Fibroblast of upper back skin (primary cell): ENCODE measurements at regions not wholly inside any gene's neighbourhood (a gene's known extent, or its start where the extent isn't known, plus 50 kb on each side); places are given as distances from the start of the nearest gene placed in this dataset.
"Not testable (repeated sequence)": the region's sequence is repeated elsewhere in the genome, so short reads cannot be mapped to it uniquely, and the experiment has no call there.

Experiments used
- DNase-seq: peaks from one replicate; pipeline ENCODE4 v3.0.0-alpha.2; 2013

DNA sequence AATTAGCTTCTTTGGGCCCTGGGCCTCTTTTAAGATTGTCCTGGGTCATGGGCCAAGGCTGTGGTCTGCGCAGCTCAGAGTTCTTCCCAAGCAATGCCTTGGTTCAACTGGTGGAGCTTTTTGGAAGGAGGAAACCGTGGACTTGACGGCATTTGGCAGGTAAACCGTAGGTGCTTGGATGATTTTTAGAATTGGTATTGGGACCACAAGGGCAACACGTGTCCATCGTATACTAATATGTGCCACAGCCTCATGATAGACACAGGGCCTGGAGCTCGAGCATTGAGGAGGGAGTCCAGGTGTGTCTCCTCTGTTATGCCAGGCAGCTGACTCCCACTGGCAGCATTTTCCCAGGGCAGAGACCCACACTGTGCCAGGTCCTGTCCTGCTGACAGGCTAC is 120.9 kb upstream of the PITX1 start:
- no peak for DNase-seq

DNA sequence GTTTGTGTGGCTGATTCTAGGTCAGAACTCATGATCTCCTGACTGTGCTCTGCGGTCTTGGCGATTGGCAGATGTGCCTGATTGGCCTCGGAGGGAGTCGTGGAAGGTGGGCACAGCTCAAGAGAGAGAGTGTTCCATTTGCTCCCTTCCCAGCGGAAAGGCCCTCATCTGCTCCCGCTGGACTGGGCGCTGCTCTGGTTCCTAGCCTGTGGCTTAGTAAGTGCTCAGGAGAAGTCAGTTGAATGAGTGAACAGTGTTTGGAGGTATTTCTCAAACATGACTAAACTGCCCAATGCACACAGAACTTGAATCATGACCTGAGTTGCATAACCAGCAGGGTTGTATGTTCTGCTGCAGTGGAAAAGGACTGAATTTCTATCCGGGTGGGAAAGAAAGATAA is 120.2 kb upstream of the PITX1 start:
- DNase-seq, result no peak

GRCh38 chr5:135153661-135154060 is 119.6 kb upstream of the PITX1 start:
- no peak for DNase-seq

GRCh38 chr5:135153259-135153658 is 119.2 kb upstream of the PITX1 start:
- no peak for DNase-seq

DNA sequence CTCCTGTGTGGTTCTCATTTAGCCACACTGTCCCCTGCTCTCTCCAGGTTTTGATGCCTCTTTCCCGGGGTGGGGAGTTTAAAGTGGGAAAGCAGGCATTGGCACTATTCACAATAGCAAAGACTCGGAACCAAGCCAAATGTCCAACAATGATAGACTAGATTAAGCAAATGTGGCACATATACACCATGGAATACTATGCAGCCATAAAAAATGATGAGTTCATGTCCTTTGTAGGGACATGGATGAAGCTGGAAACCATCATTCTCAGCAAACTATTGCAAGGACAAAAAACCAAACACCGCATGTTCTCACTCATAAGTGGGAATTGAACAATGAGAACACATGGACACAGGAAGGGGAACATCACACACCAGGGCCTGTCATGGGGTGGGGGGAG is 117.6 kb upstream of the PITX1 start:
- DNase-seq, result not testable (repeated sequence)

DNA sequence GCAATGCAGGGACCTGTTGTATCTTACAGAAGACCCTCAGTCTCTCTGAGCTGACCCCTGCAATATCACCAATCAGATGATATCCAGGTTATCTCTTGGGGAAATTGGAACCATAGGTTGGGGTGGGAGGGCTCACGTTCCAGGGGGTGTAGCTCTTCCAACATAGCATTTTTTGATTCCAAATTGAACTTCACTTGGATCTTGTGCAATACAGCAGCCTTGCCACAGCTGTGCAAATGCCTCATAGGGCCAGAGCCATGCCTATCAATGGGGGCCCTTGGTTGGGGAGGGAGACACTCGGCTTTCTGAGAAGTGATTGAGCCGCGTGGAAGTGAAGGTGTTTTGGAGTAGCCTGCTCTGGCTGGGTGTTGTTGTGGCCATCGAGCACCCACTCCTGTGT is 117.2 kb upstream of the PITX1 start:
- no peak for DNase-seq

DNA sequence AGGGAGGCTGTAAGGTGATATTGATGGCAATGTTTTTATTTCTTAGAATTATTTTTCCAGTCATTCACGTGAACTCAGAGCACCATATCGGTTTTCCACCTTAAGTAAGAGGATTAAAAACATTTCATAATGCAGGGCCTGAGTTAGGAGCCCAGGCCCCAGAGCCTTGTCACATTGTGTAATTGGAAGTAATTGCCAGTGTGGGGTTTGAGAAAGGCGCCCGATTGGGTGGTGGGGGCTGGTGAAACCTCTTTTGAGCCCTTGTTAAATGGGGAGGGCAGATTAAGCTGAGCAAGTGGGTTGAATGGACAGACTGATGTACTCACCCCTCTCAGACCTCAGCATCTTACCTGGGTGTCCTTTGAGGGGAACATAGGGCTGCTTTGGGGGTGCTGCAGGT is 116.7 kb upstream of the PITX1 start:
- DNase-seq, result no peak

- DNase-seq, result no peak
These were observed 116.1 kb upstream of the PITX1 start for GRCh38 chr5:135149956-135150723.

DNA sequence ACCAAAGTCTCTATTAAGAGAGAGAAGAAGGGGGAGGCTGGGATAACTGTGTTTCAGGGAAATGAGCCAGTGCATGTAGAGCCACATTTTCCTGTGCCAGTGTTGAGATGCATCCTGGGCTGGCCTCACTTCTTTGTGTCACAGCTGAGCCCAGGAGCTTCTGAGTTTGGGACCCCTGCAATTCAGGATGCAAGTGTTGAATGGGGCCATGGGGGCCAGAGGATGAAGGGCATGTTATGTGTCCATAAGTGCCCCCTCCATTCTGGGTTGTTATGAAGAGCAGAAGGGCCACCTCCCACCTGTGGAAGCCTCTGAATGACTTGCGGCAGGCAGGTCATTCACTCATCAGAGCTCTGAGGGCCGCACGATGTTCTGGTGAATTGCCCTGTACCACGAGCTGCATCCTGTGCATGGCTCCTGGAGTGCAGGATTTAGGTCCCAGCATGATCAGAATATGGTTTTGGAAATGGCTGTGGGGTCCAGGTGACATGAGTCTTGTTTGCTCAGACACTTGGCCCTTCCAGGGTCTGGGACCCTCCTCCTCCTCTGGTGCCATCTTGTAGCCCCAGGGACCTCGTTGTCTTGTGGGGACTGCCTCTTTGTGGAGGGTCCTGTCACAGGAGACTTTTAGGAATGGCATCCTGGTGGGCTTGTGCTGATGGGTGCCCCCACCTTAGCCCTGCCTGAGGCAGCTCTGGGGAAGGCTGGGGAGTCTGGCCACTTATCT is 115.4 kb upstream of the PITX1 start:
- DNase-seq, result no peak

DNA sequence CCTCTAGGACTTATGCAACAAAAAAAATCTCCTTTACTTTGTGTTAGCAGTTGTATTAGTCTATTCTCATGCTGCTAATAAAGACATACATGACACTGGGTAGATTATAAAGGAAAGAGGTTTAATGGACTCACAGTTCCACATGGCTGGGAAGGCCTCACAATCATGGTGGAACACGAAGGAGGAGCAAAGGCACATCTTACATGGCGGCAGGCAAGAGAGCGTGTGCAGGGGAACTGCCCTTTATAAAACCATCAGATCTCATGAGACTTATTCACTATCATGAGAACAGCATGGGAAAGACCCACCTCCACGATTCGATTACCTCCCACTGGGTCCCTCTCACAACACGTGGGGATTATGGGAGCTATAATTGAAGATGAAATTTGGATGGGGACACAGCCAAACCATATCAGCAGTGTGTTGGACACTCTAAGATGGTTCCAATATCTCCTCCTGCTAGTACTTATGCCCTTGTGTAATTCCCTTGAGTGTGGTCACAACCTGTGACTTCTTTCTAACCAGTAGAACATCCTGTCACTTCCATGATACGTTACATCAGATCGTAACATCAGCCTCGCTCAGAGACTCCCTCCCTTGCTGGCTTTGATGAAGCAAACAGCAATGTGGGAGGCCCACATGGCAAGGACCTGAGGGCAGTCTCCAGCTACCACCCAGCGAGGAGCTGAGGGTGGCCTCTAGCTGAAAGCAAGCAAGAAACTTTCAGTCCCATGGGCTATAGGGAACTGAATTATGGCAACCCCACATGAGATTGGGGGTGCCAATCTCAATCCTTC is 113.5 kb upstream of the PITX1 start:
- DNase-seq, result no peak

- no peak for DNase-seq
These were observed 112.0 kb upstream of the PITX1 start for GRCh38 chr5:135145985-135146384.

DNA sequence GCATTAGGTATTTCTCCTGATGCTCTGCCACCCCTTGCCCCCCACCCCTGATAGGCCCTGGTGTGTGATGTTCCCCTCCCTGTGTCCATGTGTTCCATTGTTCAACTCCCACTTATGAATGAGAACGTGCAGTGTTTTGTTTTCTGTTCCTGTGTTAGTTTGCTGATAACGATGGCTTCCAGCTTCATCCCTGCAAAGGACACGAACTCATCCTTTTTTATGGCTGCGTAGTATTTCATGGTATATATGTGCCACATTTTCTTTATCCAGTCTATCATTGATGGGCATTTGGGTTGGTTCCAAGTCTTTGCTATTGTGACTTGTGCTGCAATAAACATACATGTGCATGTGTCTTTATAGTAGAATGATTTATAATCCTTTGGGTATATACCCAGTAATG is 109.7 kb upstream of the PITX1 start:
- not testable (repeated sequence) for DNase-seq

DNA sequence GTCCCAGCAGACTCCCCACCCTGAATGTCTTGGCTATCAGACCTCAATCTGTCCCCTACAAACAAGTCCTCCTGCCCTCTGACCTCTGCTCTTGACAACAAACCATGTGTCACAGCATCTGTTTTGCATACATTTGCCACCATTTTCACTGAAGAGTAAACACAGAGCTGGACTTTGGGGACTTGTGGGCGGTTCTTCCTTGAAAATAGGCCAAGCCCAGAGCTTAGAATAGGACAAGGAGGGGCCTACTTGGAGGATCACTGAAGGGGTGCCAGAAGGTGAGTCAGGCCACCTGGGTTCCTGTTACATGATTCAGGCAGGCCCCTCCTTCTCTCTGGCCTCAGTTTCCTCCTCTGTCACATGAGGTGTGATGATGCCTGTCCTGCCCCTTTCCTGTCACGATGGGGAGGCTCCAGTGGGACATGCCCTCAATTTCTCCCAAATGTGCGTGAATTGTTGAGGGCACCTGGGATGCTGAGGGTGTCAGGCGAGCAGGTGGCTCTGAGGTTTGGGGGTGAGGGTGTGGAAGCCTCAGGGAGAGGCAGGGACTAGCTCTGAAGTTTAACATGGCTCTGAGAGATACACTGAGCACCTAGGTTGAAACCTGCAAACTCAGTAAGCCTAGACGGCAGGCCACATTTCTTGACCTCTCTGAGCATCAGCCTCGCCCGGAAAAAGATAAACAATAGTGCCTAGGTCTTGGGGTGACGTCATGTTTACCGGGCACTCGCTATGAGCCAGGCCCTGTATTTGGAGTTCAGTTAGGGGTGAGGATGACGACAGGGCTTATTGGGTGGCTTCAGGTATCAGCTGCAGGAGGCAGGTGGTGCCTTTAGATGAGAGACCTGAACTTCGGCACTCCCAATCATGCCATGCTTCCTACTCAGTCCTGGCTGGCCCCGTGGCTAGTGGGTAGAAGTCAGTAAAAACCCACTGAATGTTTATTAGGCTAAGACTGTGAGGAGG is 107.6 kb upstream of the PITX1 start:
- no peak for DNase-seq

DNA sequence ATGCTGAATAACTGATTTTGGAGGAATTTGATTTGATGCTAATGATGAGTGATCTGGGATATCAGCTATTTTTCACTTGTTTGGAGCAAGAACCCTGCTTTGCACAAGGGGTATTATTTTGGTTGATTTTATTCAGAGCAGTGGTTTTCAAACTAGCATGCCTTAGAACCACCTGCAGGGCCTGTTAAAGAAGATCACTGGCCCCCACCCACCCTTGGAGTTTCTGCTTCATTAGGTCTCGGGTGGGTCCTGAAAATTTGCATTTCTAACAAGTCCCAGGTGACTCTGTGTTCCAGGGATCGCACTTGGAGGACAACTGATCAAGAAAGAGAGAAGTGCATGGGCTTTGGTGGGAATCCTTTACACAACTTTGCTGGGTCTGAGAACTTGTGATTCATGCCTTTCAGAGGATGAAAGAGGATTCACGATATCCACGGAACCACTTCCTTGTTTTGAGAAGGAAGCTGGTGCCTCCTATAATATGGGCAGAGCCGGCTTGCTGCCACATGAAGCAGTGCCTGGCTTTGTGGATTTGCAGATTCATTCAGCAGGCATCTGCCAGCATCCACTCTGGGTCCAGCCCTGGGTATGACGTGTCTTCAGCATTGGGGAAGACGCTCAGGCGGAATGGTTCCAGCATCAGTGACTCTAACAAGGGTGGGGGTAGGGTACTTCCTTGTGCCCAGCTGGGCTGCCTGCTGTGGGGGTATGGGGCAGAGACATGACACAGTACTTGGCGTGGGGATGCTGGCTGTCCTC is 106.6 kb upstream of the PITX1 start:
- DNase-seq, result peak; percentile 59

DNA sequence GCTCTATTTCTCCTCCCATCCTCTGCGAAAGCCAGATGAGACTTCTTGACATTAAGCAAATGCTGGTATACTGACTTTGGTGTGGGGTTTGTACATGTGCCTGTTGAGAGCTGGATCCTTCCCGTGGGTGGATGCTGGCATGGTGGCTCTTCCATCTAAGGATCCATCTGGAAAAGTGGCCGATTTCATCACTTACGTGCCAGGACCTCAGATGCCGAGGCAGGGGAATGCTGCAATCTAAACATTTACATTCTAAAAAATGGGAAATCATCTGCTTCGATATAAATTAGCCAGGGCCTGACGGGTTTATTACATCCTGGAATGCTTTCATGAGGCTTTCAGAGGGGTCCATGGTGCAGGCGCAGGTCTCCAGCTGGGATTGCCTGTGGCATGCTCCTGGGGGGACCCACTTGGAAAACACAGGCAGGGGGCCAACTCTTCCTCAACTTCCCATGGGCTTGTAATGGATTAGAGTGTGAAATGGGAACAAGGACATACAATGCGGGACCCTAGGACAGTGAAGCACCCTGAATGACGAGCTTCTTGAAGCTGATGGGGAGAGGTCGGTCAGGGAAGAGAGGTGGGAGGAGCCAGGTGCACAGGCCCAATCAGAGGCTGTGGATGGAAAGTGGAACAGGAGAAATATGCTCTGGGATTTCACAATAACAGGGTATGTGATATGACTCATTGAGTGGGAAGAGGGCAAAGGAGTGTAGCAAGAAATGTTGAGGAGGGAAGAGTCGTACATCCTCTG is 105.5 kb upstream of the PITX1 start:
- DNase-seq, result peak; percentile 92

DNA sequence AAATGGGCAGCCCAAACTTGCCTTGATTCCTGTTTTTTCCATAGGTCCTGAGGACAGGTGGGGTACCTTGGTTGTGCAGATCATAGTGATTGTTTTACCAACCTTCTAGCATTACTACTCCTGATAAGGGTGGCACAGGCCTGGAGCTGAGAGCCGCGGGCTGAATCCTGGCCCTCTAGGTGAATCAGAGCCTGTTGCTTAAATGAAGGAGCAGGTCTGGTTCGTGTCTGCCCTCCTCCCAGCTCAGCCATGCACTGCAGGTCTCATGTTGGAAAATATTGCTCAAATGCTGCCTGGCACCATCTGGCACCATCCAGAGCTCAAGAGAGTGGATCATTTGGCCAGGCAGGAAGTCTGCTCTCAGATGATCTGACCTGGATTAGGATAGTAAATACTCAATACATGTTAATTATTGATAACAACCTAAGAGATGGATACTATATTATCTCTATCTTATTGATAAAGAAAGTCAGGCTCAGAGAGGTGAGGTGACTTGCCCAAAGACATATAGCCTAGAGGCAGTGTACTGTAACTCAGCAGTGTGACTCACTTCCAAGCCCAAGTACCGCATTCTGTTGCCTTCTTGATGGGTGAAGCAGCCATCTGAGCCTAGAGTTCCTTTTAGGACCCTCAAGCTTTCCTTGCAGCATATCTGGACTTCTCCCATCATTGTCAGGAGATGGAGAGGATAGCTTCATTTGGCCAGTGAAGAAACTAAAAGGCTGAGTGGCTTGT is 104.3 kb upstream of the PITX1 start:
- DNase-seq, result no peak

GRCh38 chr5:135137146-135137915 is 103.3 kb upstream of the PITX1 start:
- DNase-seq, result no peak

DNA sequence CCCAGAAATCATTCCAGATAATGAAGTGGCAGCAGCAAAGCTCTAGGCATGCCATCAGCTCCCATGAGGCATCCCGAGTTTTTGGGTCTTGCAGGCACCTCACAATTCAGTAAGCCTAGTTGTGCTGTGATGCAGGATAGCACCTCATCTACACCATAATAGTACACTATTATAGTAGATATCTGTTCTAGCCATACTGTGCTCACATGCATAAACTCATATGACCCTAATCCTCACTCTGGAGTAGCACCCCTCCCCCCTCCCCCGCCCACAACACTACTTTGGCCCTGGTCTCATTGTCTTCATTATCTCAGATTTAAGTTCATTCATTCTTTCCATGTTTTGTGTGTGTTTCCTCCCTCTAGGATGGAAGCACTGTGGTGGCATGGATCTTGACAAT is 102.5 kb upstream of the PITX1 start:
- DNase-seq, result no peak

DNA sequence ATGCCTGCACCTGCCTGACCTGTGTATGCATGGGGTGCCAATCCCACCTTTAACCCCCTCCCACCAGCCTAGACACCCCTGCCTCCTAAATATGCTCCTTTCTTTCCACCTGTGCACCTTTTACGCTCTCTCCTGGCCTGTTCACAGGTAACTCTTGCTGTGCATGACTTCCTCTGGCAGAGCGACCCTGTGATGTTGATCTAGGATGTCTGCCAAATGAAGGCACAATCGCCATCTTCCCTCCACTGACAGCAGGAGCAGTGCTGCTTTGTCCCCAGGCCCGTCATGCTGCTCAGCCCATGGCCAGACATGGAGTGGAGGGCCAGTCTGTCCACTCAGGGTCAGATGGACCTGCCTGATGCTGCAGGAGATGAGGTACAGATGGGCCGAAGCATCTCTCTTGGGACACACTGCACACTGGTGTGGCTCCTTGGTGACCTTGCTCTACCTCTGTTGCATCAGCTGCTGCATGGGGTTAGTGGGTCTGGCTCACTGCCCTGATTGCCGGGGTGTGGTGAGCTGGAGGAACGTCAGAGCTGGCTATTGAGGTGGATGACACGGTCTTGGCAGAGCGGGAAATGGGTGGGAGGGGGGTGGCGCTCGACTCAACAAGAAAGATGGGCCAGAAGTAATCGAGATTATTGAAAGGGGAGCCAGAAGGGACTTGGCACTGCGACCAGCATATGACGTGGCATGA is 101.7 kb upstream of the PITX1 start:
- DNase-seq, result peak; percentile 64
